Liver (tissue), 8 donors: ENCODE measurements at regions not wholly inside any gene's neighbourhood (a gene's known extent, or its start where the extent isn't known, plus 50 kb on each side); places are given as distances from the start of the nearest gene placed in this dataset.

Source experiments
- DNase-seq: peaks from one replicate; pipeline ENCODE4 v3.0.0-alpha.2; 2017; ENCODE audit warnings: low spot score
- H3K27ac ChIP-seq, 2 donors: one replicate each; pipeline ENCODE4 v1.7.0; 2013; ENCODE audit warnings: inconsistent platforms in 2 of 2, low read length in 2 of 2, control low read depth in 1 of 2, low read depth in 1 of 2, mild to moderate bottlenecking in 1 of 2
- H3K27me3 ChIP-seq, 4 donors: one replicate each; pipeline versions ENCODE4 v1.6.1 to v1.7.0; 2013; ENCODE audit warnings: low read length in 3 of 4, inconsistent platforms in 1 of 4, mild to moderate bottlenecking in 1 of 4, moderate library complexity in 1 of 4; ENCODE audit not compliant: control insufficient read depth in 4 of 4, insufficient read depth in 4 of 4
- H3K36me3 ChIP-seq, 4 donors: one replicate each; pipeline versions ENCODE4 v1.6.1 to v1.7.0; 2013; ENCODE audit warnings: low read length in 3 of 4, mild to moderate bottlenecking in 3 of 4, low read depth in 1 of 4, moderate library complexity in 1 of 4; ENCODE audit not compliant: control insufficient read depth in 4 of 4, insufficient read depth in 3 of 4
- H3K4me1 ChIP-seq, 4 donors: one replicate each; pipeline versions ENCODE4 v1.6.1 to v1.7.0; 2013; ENCODE audit warnings: low read length in 3 of 4, mild to moderate bottlenecking in 3 of 4, moderate library complexity in 1 of 4; ENCODE audit not compliant: control insufficient read depth in 4 of 4, insufficient read depth in 4 of 4
- H3K4me3 ChIP-seq, 3 donors: one replicate each; pipeline versions ENCODE4 v1.6.1 to v1.7.0; 2013; ENCODE audit warnings: low read length in 3 of 3, control low read depth in 1 of 3, low read depth in 1 of 3, mild to moderate bottlenecking in 1 of 3
- H3K9ac ChIP-seq, 2 donors: one replicate each; pipeline ENCODE4 v1.7.0; 2013; ENCODE audit warnings: low read length in 2 of 2, mild to moderate bottlenecking in 2 of 2, moderate library complexity in 2 of 2, control low read depth in 1 of 2, low read depth in 1 of 2
- H3K9me3 ChIP-seq, 4 donors: one replicate each; pipeline versions ENCODE4 v1.6.1 to v1.7.0; 2013; ENCODE audit warnings: low read length in 3 of 4; ENCODE audit not compliant: control insufficient read depth in 4 of 4
- ATF3 ChIP-seq: IDR thresholded peaks from 2 replicates; pipeline ENCODE4 v1.6.1; 2016; ENCODE audit warnings: antibody characterized with exemption
- CTCF ChIP-seq: fragments of 150-350 bp; IDR thresholded peaks from 2 replicates; pipeline ENCODE4 v1.5.1; 2017; ENCODE audit warnings: improper control_type of control experiment, low read depth, low read length; ENCODE audit not compliant: missing input control
- EGR1 ChIP-seq, 2 donors: IDR thresholded peaks; 2 replicates each; pipeline ENCODE4 v1.6.1; 2016 to 2018; ENCODE audit warnings: antibody characterized with exemption in 2 of 2, low read depth in 2 of 2
- FOXA1 ChIP-seq: IDR thresholded peaks from 2 replicates; pipeline ENCODE4 v1.6.1; 2016; ENCODE audit warnings: antibody characterized with exemption
- FOXA2 ChIP-seq: IDR thresholded peaks from 2 replicates; pipeline ENCODE4 v1.6.1; 2016; ENCODE audit warnings: antibody characterized with exemption
- GABPA ChIP-seq, 2 donors: IDR thresholded peaks in 1 of 2; conservative IDR thresholded peaks in 1 of 2; 2 replicates each; pipeline ENCODE4 v1.6.1; 2016; ENCODE audit warnings: antibody characterized with exemption in 2 of 2, mild to moderate bottlenecking in 1 of 2, moderate library complexity in 1 of 2
- HNF4A ChIP-seq, 2 donors: conservative IDR thresholded peaks; 2 replicates each; pipeline ENCODE4 v1.6.1; 2016; ENCODE audit warnings: antibody characterized with exemption in 2 of 2, mild to moderate bottlenecking in 2 of 2
- HNF4G ChIP-seq: IDR thresholded peaks from 2 replicates; pipeline ENCODE4 v1.6.1; 2016; ENCODE audit warnings: antibody characterized with exemption
- JUND ChIP-seq, 2 donors: IDR thresholded peaks; 2 replicates each; pipeline ENCODE4 v1.6.1; 2016; ENCODE audit warnings: antibody characterized with exemption in 2 of 2
- MAX ChIP-seq: IDR thresholded peaks from 2 replicates; pipeline ENCODE4 v1.6.1; 2016; ENCODE audit warnings: antibody characterized with exemption
- NR2F2 ChIP-seq: IDR thresholded peaks from 2 replicates; pipeline ENCODE4 v1.6.1; 2016; ENCODE audit warnings: antibody characterized with exemption
- RAD21 ChIP-seq, 2 donors: IDR thresholded peaks; 2 replicates each; pipeline ENCODE4 v1.6.1; 2016; ENCODE audit warnings: antibody characterized with exemption in 2 of 2, mild to moderate bottlenecking in 2 of 2
- REST ChIP-seq: IDR thresholded peaks from 2 replicates; pipeline ENCODE4 v1.6.1; 2016; ENCODE audit warnings: antibody characterized with exemption, mild to moderate bottlenecking
- RXRA ChIP-seq, 2 donors: IDR thresholded peaks; 2 replicates each; pipeline ENCODE4 v1.6.1; 2017 to 2018; ENCODE audit warnings: antibody characterized with exemption in 2 of 2, mild to moderate bottlenecking in 1 of 2
- SP1 ChIP-seq: IDR thresholded peaks from 2 replicates; pipeline ENCODE4 v1.6.1; 2018; ENCODE audit warnings: antibody characterized with exemption, mild to moderate bottlenecking
- TAF1 ChIP-seq: conservative IDR thresholded peaks from 2 replicates; pipeline ENCODE4 v1.6.1; 2016; ENCODE audit warnings: antibody characterized with exemption, mild to moderate bottlenecking
- YY1 ChIP-seq: IDR thresholded peaks from 2 replicates; pipeline ENCODE4 v1.6.1; 2016; ENCODE audit warnings: antibody characterized with exemption, mild to moderate bottlenecking
- ZBTB33 ChIP-seq: IDR thresholded peaks from 2 replicates; pipeline ENCODE4 v1.6.1; 2016; ENCODE audit warnings: antibody characterized with exemption
- WGBS: extraction: QIAGEN DNeasy Blood & Tissue Kit; methylation state at CpG from one replicate; pipeline ENCODE4 v1.1.7; 2013; 5-methylcytosine and 5-hydroxymethylcytosine counted together
- donor health status: healthy.
- donor health status: healthy.
- donor health status: healthy.
- donor health status: healthy.
- donor health status: healthy.

- no peaks in the 10 kb centered on the region for H3K4me1 ChIP-seq
- TF ChIP-seq FOXA2 = no peak
- TF ChIP-seq ATF3 = no peak
- TF ChIP-seq EGR1 (IDR thresholded peaks at IDR 0.05; ENCODE audit: low read depth in 2 of 2) = no peak
- no peak for TF ChIP-seq HNF4G
- TF ChIP-seq REST = no peak
- TF ChIP-seq RXRA (IDR thresholded peaks at IDR 0.05) = no peak
- TF ChIP-seq MAX = no peak
- no peak for TF ChIP-seq YY1
- no peak for TF ChIP-seq HNF4A (conservative IDR thresholded peaks at IDR 0.05)
- TF ChIP-seq CTCF = no peak
- no peak for TF ChIP-seq ZBTB33
- TF ChIP-seq NR2F2 = no peak
- TF ChIP-seq GABPA (IDR thresholded peaks at IDR 0.05 in 1 of 2, conservative IDR thresholded peaks at IDR 0.05 in 1 of 2) = no peak
- no peak for TF ChIP-seq RAD21 (IDR thresholded peaks at IDR 0.05)
- TF ChIP-seq FOXA1 = no peak
- TF ChIP-seq TAF1 = no peak
- no peak for TF ChIP-seq JUND (IDR thresholded peaks at IDR 0.05)
- TF ChIP-seq SP1 = no peak
- WGBS = 88% methylated on average over 1 of the region's 1 CpG
- no peaks in the 10 kb centered on the region for H3K36me3 ChIP-seq
- H3K9ac ChIP-seq = no peak overlapping the region
- no peaks in the 10 kb centered on the region for H3K27me3 ChIP-seq
- H3K27ac ChIP-seq = no peak overlapping the region
- H3K4me3 ChIP-seq = no peak overlapping the region
- DNase-seq = no peak
- H3K9me3 ChIP-seq = peaks cover 9 to 12% (median 11%) of the 10 kb centered on the region in 4 donors
Measured at GRCh38 chr10:62466590-62466989, 92.4 kb downstream of the ZNF365 start.

GRCh38 chr10:62467527-62467926 lies 93.4 kb downstream of the ZNF365 start:
- H3K36me3 ChIP-seq = no peaks in the 10 kb centered on the region
- peaks cover 9 to 12% (median 11%) of the 10 kb centered on the region in 4 donors for H3K9me3 ChIP-seq
- no peaks in the 10 kb centered on the region for H3K4me1 ChIP-seq
- H3K4me3 ChIP-seq = no peak overlapping the region
- H3K9ac ChIP-seq = no peak overlapping the region
- DNase-seq = no peak
- WGBS = 95% methylated on average over 2 of the region's 2 CpGs
- no peak for TF ChIP-seq MAX
- H3K27me3 ChIP-seq = no peaks in the 10 kb centered on the region
- H3K27ac ChIP-seq = no peak overlapping the region
